ENCODE measurements at regions not wholly inside any gene's neighbourhood (a gene's known extent, or its start where the extent isn't known, plus 50 kb on each side); places are given as distances from the start of the nearest gene placed in this dataset.

GRCh38 chr1:208691012-208691411 is 446.8 kb upstream of the PLXNA2 start:
- no peak overlapping the region for H3K4ac ChIP-seq (ENCODE audit: low read depth, low read length)
- no peak overlapping the region for H3K4me2 ChIP-seq (ENCODE audit: low read length)
- no peaks in the 10 kb centered on the region for H3K79me1 ChIP-seq (ENCODE audit: low read length)
- H3K23ac ChIP-seq (ENCODE audit: low read length) = no peak overlapping the region
- no peak overlapping the region for H2AK5ac ChIP-seq (ENCODE audit: low read length)
- no CpG with 5 or more reads among the region's 3 CpGs for WGBS (ENCODE audit: extremely low coverage, insufficient coverage, low lambda C conversion rate)
- H3K18ac ChIP-seq (ENCODE audit: low read length) = no peak overlapping the region
- no peak overlapping the region for H2BK15ac ChIP-seq (replicated peaks; ENCODE audit: low read depth)
- H3K4me3 ChIP-seq (ENCODE audit: low read length) = no peak overlapping the region
- no peak overlapping the region for H2BK120ac ChIP-seq (ENCODE audit: low read depth, low read length)
- H4K8ac ChIP-seq (ENCODE audit: low read depth, low read length) = no peak overlapping the region
- H3K9ac ChIP-seq (ENCODE audit: low read length) = no peak overlapping the region
- no peaks in the 10 kb centered on the region for H3K4me1 ChIP-seq (ENCODE audit: control insufficient read depth, low read depth, low read length)
- H3K56ac ChIP-seq (ENCODE audit: low read length) = no peak overlapping the region
- no peaks in the 10 kb centered on the region for H3K79me2 ChIP-seq (ENCODE audit: control insufficient read depth, insufficient read depth, low read length)
- no peak overlapping the region for H2BK5ac ChIP-seq (ENCODE audit: low read length)
- H4K5ac ChIP-seq (ENCODE audit: low read length) = no peak overlapping the region
- H3K27me3 ChIP-seq (ENCODE audit: insufficient read depth, low read length, poor library complexity) = no peaks in the 10 kb centered on the region
- H3K36me3 ChIP-seq (ENCODE audit: control insufficient read depth, insufficient read depth, low read length) = no peaks in the 10 kb centered on the region
- H3K27ac ChIP-seq (ENCODE audit: low read depth, low read length) = no peak overlapping the region
- no peak for DNase-seq

GRCh38 chr1:208709981-208710380 is 465.8 kb upstream of the PLXNA2 start:
- H3K4ac ChIP-seq (ENCODE audit: low read depth, low read length) = no peak overlapping the region
- no peak overlapping the region for H3K4me3 ChIP-seq (ENCODE audit: low read length)
- no peak overlapping the region for H2BK120ac ChIP-seq (ENCODE audit: low read depth, low read length)
- H3K56ac ChIP-seq (ENCODE audit: low read length) = no peak overlapping the region
- H3K79me1 ChIP-seq (ENCODE audit: low read length) = no peaks in the 10 kb centered on the region
- WGBS (ENCODE audit: extremely low coverage, insufficient coverage, low lambda C conversion rate) = no CpG with 5 or more reads among the region's 4 CpGs
- H3K23ac ChIP-seq (ENCODE audit: low read length) = no peak overlapping the region
- no peak overlapping the region for H4K5ac ChIP-seq (ENCODE audit: low read length)
- H2BK5ac ChIP-seq (ENCODE audit: low read length) = no peak overlapping the region
- no peak overlapping the region for H3K9ac ChIP-seq (ENCODE audit: low read length)
- no peaks in the 10 kb centered on the region for H3K36me3 ChIP-seq (ENCODE audit: control insufficient read depth, insufficient read depth, low read length)
- no peaks in the 10 kb centered on the region for H3K79me2 ChIP-seq (ENCODE audit: control insufficient read depth, insufficient read depth, low read length)
- no peak overlapping the region for H3K4me2 ChIP-seq (ENCODE audit: low read length)
- H4K8ac ChIP-seq (ENCODE audit: low read depth, low read length) = no peak overlapping the region
- H3K18ac ChIP-seq (ENCODE audit: low read length) = no peak overlapping the region
- H2BK15ac ChIP-seq (replicated peaks; ENCODE audit: low read depth) = no peak overlapping the region
- no peaks in the 10 kb centered on the region for H3K27me3 ChIP-seq (ENCODE audit: insufficient read depth, low read length, poor library complexity)
- no peak overlapping the region for H2AK5ac ChIP-seq (ENCODE audit: low read length)
- DNase-seq = no peak
- H3K27ac ChIP-seq (ENCODE audit: low read depth, low read length) = no peak overlapping the region
- H3K4me1 ChIP-seq (ENCODE audit: control insufficient read depth, low read depth, low read length) = no peaks in the 10 kb centered on the region

GRCh38 chr1:208714323-208714722 is 470.1 kb upstream of the PLXNA2 start:
- Histone ChIP-seq H3K4me1 (ENCODE audit: control insufficient read depth, low read depth, low read length) (no peaks in the 10 kb centered on the region), H3K27ac (ENCODE audit: low read depth, low read length) (no peak overlapping the region), H3K18ac (ENCODE audit: low read length) (no peak overlapping the region), H3K56ac (ENCODE audit: low read length) (no peak overlapping the region), H3K23ac (ENCODE audit: low read length) (no peak overlapping the region), H2AK5ac (ENCODE audit: low read length) (no peak overlapping the region), H3K9ac (ENCODE audit: low read length) (no peak overlapping the region), H3K4me2 (ENCODE audit: low read length) (no peak overlapping the region), H2BK120ac (ENCODE audit: low read depth, low read length) (no peak overlapping the region), H3K27me3 (ENCODE audit: insufficient read depth, low read length, poor library complexity) (no peaks in the 10 kb centered on the region), H4K5ac (ENCODE audit: low read length) (no peak overlapping the region), H3K4ac (ENCODE audit: low read depth, low read length) (no peak overlapping the region), H3K79me2 (ENCODE audit: control insufficient read depth, insufficient read depth, low read length) (no peaks in the 10 kb centered on the region), H3K36me3 (ENCODE audit: control insufficient read depth, insufficient read depth, low read length) (no peaks in the 10 kb centered on the region), H2BK15ac (replicated peaks; ENCODE audit: low read depth) (no peak overlapping the region), H3K4me3 (ENCODE audit: low read length) (no peak overlapping the region), H2BK5ac (ENCODE audit: low read length) (no peak overlapping the region), H4K8ac (ENCODE audit: low read depth, low read length) (no peak overlapping the region), H3K79me1 (ENCODE audit: low read length) (no peaks in the 10 kb centered on the region)
- WGBS (ENCODE audit: extremely low coverage, insufficient coverage, low lambda C conversion rate) = no CpG with 5 or more reads among the region's 4 CpGs
- DNase-seq = no peak

GRCh38 chr1:208717525-208717924 is 473.3 kb upstream of the PLXNA2 start:
- Histone ChIP-seq H3K27ac (ENCODE audit: low read depth, low read length) (no peak overlapping the region), H3K4me3 (ENCODE audit: low read length) (no peak overlapping the region), H4K8ac (ENCODE audit: low read depth, low read length) (no peak overlapping the region), H2AK5ac (ENCODE audit: low read length) (no peak overlapping the region), H3K56ac (ENCODE audit: low read length) (no peak overlapping the region), H2BK5ac (ENCODE audit: low read length) (no peak overlapping the region), H3K9ac (ENCODE audit: low read length) (no peak overlapping the region), H2BK15ac (replicated peaks; ENCODE audit: low read depth) (no peak overlapping the region), H3K4me2 (ENCODE audit: low read length) (no peak overlapping the region), H2BK120ac (ENCODE audit: low read depth, low read length) (no peak overlapping the region), H3K79me2 (ENCODE audit: control insufficient read depth, insufficient read depth, low read length) (no peaks in the 10 kb centered on the region), H3K18ac (ENCODE audit: low read length) (no peak overlapping the region), H3K36me3 (ENCODE audit: control insufficient read depth, insufficient read depth, low read length) (no peaks in the 10 kb centered on the region), H3K4me1 (ENCODE audit: control insufficient read depth, low read depth, low read length) (no peaks in the 10 kb centered on the region), H3K27me3 (ENCODE audit: insufficient read depth, low read length, poor library complexity) (no peaks in the 10 kb centered on the region), H3K23ac (ENCODE audit: low read length) (no peak overlapping the region), H4K5ac (ENCODE audit: low read length) (no peak overlapping the region), H3K4ac (ENCODE audit: low read depth, low read length) (no peak overlapping the region), H3K79me1 (ENCODE audit: low read length) (no peaks in the 10 kb centered on the region)
- no CpG with 5 or more reads among the region's 5 CpGs for WGBS (ENCODE audit: extremely low coverage, insufficient coverage, low lambda C conversion rate)
- peak; percentile 3 for DNase-seq

- Histone ChIP-seq H2BK120ac (ENCODE audit: low read depth, low read length) (no peak overlapping the region), H3K27me3 (ENCODE audit: insufficient read depth, low read length, poor library complexity) (no peaks in the 10 kb centered on the region), H3K36me3 (ENCODE audit: control insufficient read depth, insufficient read depth, low read length) (no peaks in the 10 kb centered on the region), H3K27ac (ENCODE audit: low read depth, low read length) (no peak overlapping the region), H2BK15ac (replicated peaks; ENCODE audit: low read depth) (no peak overlapping the region), H4K5ac (ENCODE audit: low read length) (no peak overlapping the region), H2BK5ac (ENCODE audit: low read length) (no peak overlapping the region), H3K4ac (ENCODE audit: low read depth, low read length) (no peak overlapping the region), H3K9ac (ENCODE audit: low read length) (no peak overlapping the region), H3K23ac (ENCODE audit: low read length) (no peak overlapping the region), H4K8ac (ENCODE audit: low read depth, low read length) (no peak overlapping the region), H3K56ac (ENCODE audit: low read length) (no peak overlapping the region), H2AK5ac (ENCODE audit: low read length) (no peak overlapping the region), H3K4me1 (ENCODE audit: control insufficient read depth, low read depth, low read length) (no peaks in the 10 kb centered on the region), H3K4me2 (ENCODE audit: low read length) (no peak overlapping the region), H3K79me1 (ENCODE audit: low read length) (no peaks in the 10 kb centered on the region), H3K18ac (ENCODE audit: low read length) (no peak overlapping the region), H3K79me2 (ENCODE audit: control insufficient read depth, insufficient read depth, low read length) (no peaks in the 10 kb centered on the region), H3K4me3 (ENCODE audit: low read length) (no peak overlapping the region)
- no peak for DNase-seq
Measured at GRCh38 chr1:208722592-208722991, 478.4 kb upstream of the PLXNA2 start.

GRCh38 chr1:208724079-208724478 is 479.9 kb upstream of the PLXNA2 start:
- H3K27ac ChIP-seq (ENCODE audit: low read depth, low read length) = no peak overlapping the region
- no peaks in the 10 kb centered on the region for H3K4me1 ChIP-seq (ENCODE audit: control insufficient read depth, low read depth, low read length)
- H3K79me1 ChIP-seq (ENCODE audit: low read length) = no peaks in the 10 kb centered on the region
- no peak overlapping the region for H2AK5ac ChIP-seq (ENCODE audit: low read length)
- no peak overlapping the region for H3K56ac ChIP-seq (ENCODE audit: low read length)
- no peak overlapping the region for H2BK15ac ChIP-seq (replicated peaks; ENCODE audit: low read depth)
- H3K9ac ChIP-seq (ENCODE audit: low read length) = no peak overlapping the region
- H3K4me2 ChIP-seq (ENCODE audit: low read length) = no peak overlapping the region
- no peak overlapping the region for H2BK5ac ChIP-seq (ENCODE audit: low read length)
- no peak overlapping the region for H3K4ac ChIP-seq (ENCODE audit: low read depth, low read length)
- H3K36me3 ChIP-seq (ENCODE audit: control insufficient read depth, insufficient read depth, low read length) = no peaks in the 10 kb centered on the region
- H4K5ac ChIP-seq (ENCODE audit: low read length) = no peak overlapping the region
- H3K79me2 ChIP-seq (ENCODE audit: control insufficient read depth, insufficient read depth, low read length) = no peaks in the 10 kb centered on the region
- no peak for DNase-seq
- H3K4me3 ChIP-seq (ENCODE audit: low read length) = no peak overlapping the region
- no peaks in the 10 kb centered on the region for H3K27me3 ChIP-seq (ENCODE audit: insufficient read depth, low read length, poor library complexity)
- H3K23ac ChIP-seq (ENCODE audit: low read length) = no peak overlapping the region
- no peak overlapping the region for H3K18ac ChIP-seq (ENCODE audit: low read length)
- no peak overlapping the region for H4K8ac ChIP-seq (ENCODE audit: low read depth, low read length)
- no peak overlapping the region for H2BK120ac ChIP-seq (ENCODE audit: low read depth, low read length)
- no CpG with 5 or more reads among the region's 1 CpG for WGBS (ENCODE audit: extremely low coverage, insufficient coverage, low lambda C conversion rate)
